NT2/D1 (cell line): ENCODE measurements at regions not wholly inside any gene's neighbourhood (a gene's known extent, or its start where the extent isn't known, plus 50 kb on each side); places are given as distances from the start of the nearest gene placed in this dataset.

ENCODE experiments used
- YY1 ChIP-seq: IDR thresholded peaks from 2 replicates; pipeline ENCODE4 v1.6.1; 2011; ENCODE audit not compliant: insufficient read length, insufficient read depth
- ZNF274 ChIP-seq: IDR thresholded peaks from 2 replicates; pipeline ENCODE4 v1.6.1; 2011; ENCODE audit warnings: mild to moderate bottlenecking, low read depth, low read length

DNA sequence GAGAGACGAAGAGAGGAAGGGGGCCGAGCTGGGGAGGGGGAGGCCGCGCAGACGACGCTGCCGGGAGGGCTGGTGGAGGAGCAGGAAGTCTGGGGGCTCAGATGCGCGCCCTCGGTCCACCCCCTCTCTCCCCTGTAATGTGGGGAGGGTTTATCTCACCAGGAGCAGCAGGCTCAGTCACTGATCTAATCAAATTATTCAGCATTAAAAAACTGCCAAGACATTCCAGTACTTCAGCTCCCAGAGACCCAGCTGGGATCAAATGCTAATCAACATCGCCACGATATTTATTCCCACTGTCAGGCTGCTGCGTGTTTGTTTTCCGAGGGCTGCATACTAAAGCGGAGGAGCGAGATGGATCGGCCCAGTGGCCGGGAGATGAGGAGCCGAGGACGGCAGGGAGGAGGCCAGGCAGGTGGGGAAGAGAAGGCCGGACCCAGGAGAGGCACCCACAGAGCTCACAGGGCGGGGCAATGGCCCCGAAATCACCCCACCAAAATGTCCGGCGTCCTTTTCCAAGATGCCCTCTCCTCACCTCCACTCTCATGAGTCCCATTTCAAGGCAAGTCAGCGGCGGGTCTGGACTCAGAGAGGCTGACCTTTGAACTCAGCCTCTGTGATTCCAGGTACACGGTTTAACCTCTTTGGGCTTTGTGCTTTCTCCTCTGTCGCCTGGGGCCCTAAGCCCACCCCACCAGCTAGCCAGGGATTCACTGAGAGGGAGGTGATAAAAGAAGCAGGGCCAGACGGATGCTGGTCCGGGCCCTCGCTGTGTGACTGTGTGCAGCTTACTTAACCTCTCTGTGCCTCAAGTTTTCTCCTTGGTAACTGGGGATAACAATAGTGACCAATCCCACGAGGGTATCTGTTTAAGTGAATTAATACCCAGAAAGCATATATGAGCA, 502.1 kb downstream of the MN1 start:
- no peak for TF ChIP-seq YY1
- TF ChIP-seq ZNF274, result no peak
